Smooth muscle cell (in vitro differentiated cells): ENCODE measurements at regions not wholly inside any gene's neighbourhood (a gene's known extent, or its start where the extent isn't known, plus 50 kb on each side); places are given as distances from the start of the nearest gene placed in this dataset.

Source experiments
- DNase-seq: peaks from one replicate; lab custom pipeline; 2025; ENCODE audit not compliant: unreplicated experiment; lab: John Stamatoyannopoulos, UW
- H2AFZ ChIP-seq: fragments of 200-600 bp; sonication (generic); 2 replicates; pipeline ENCODE4 v1.6.0; 2016; ENCODE audit warnings: antibody characterized with exemption, low read depth, mild to moderate bottlenecking
- H3F3A ChIP-seq: fragments of 200-600 bp; sonication (generic); 2 replicates; pipeline ENCODE4 v1.6.0; 2017; ENCODE audit warnings: antibody characterized with exemption, low read depth
- H3K27ac ChIP-seq: fragments of 200-600 bp; sonication (generic); 2 replicates; pipeline ENCODE4 v1.5.1; 2016; ENCODE audit warnings: low read depth, mild to moderate bottlenecking
- H3K27me3 ChIP-seq: fragments of 200-600 bp; sonication (generic); 2 replicates; pipeline ENCODE4 v1.6.1; 2016; ENCODE audit warnings: low read depth, mild to moderate bottlenecking
- H3K36me3 ChIP-seq: fragments of 200-600 bp; sonication (generic); 2 replicates; pipeline ENCODE4 v1.5.1; 2016; ENCODE audit warnings: low read depth
- H3K4me1 ChIP-seq: fragments of 200-600 bp; sonication (generic); 2 replicates; pipeline ENCODE4 v1.5.1; 2016; ENCODE audit warnings: low read depth
- H3K4me2 ChIP-seq: fragments of 200-600 bp; sonication (generic); 2 replicates; pipeline ENCODE4 v1.6.0; 2016; ENCODE audit warnings: mild to moderate bottlenecking
- H3K4me3 ChIP-seq: fragments of 200-600 bp; sonication (generic); 2 replicates; pipeline ENCODE4 v1.5.1; 2016; ENCODE audit warnings: mild to moderate bottlenecking
- H3K79me2 ChIP-seq: fragments of 200-600 bp; sonication (generic); 2 replicates; pipeline ENCODE4 v1.6.0; 2016; ENCODE audit warnings: low read depth, mild to moderate bottlenecking
- H3K9ac ChIP-seq: fragments of 200-600 bp; sonication (generic); 2 replicates; pipeline ENCODE4 v1.6.0; 2016; ENCODE audit warnings: low read depth
- H3K9me3 ChIP-seq: fragments of 200-600 bp; sonication (generic); replicated peaks from 2 replicates; pipeline ENCODE4 v1.5.1; 2016; ENCODE audit warnings: low read depth
- H4K20me1 ChIP-seq: fragments of 200-600 bp; sonication (generic); 2 replicates; pipeline ENCODE4 v1.6.0; 2016; ENCODE audit warnings: low read depth
- CTCF ChIP-seq: fragments of 200-600 bp; sonication (generic); IDR thresholded peaks from 2 replicates; pipeline ENCODE4 v1.5.1; 2017; ENCODE audit warnings: borderline replicate concordance, mild to moderate bottlenecking, antibody characterized with exemption; ENCODE audit not compliant: insufficient read depth, poor library complexity, severe bottlenecking
- WGBS: methylation state at CpG from one replicate; pipeline ENCODE4 v1.1.7; 2016; ENCODE audit warnings: low lambda C conversion rate; 5-methylcytosine and 5-hydroxymethylcytosine counted together

- Histone ChIP-seq H3K79me2 (no peaks in the 10 kb centered on the region), H3K27me3 (no peaks in the 10 kb centered on the region), H3K9me3 (no peaks in the 10 kb centered on the region), H3K36me3 (no peaks in the 10 kb centered on the region), H3K4me1 (no peaks in the 10 kb centered on the region), H3K27ac (no peak overlapping the region), H3K9ac (no peak overlapping the region), H3F3A (no peaks in the 10 kb centered on the region), H4K20me1 (no peaks in the 10 kb centered on the region), H2AFZ (no peak overlapping the region), H3K4me2 (no peak overlapping the region), H3K4me3 (no peak overlapping the region)
- no peak for DNase-seq
- 88% methylated on average over 4 of the region's 4 CpGs for WGBS
- TF ChIP-seq CTCF, result no peak
Observed at GRCh38 chr1:164226977-164227376, 332.0 kb upstream of the PBX1 start.

DNA sequence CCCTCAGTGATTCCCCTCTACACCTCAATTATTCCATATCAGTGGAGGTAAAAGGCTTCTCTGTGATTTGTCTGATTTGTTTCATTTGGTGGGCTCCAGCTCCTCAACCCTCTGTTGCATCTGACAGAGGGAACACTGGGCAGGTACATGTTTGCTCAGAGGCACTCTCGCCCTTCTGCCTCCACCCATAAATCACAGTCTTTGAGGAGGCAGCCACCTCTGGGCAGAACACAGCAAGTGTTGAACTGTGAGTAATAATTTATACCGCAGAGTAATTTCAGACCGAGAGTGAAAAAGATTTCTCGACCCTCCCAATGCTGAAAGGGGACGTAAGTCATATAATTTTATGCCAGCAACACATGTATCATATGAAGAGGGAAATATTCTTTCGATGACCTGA lies 330.1 kb upstream of the PBX1 start:
- no peak overlapping the region for H3K4me2 ChIP-seq
- H3F3A ChIP-seq, result no peaks in the 10 kb centered on the region
- WGBS, result 86% methylated on average over 6 of the region's 6 CpGs
- no peak for TF ChIP-seq CTCF
- H2AFZ ChIP-seq, result no peak overlapping the region
- H3K9me3 ChIP-seq, result no peaks in the 10 kb centered on the region
- no peaks in the 10 kb centered on the region for H3K4me1 ChIP-seq
- H3K9ac ChIP-seq, result no peak overlapping the region
- H4K20me1 ChIP-seq, result no peaks in the 10 kb centered on the region
- no peak overlapping the region for H3K4me3 ChIP-seq
- H3K79me2 ChIP-seq, result no peaks in the 10 kb centered on the region
- DNase-seq, result no peak
- no peaks in the 10 kb centered on the region for H3K27me3 ChIP-seq
- no peak overlapping the region for H3K27ac ChIP-seq
- no peaks in the 10 kb centered on the region for H3K36me3 ChIP-seq

- H3K36me3 ChIP-seq, result no peaks in the 10 kb centered on the region
- no peaks in the 10 kb centered on the region for H4K20me1 ChIP-seq
- H2AFZ ChIP-seq, result no peak overlapping the region
- TF ChIP-seq CTCF, result no peak
- 66% methylated on average over 3 of the region's 3 CpGs for WGBS
- H3K9ac ChIP-seq, result no peak overlapping the region
- no peak overlapping the region for H3K27ac ChIP-seq
- no peaks in the 10 kb centered on the region for H3K9me3 ChIP-seq
- H3K27me3 ChIP-seq, result no peaks in the 10 kb centered on the region
- no peak for DNase-seq
- no peak overlapping the region for H3K4me2 ChIP-seq
- H3K4me1 ChIP-seq, result no peaks in the 10 kb centered on the region
- no peak overlapping the region for H3K4me3 ChIP-seq
- no peaks in the 10 kb centered on the region for H3K79me2 ChIP-seq
- no peaks in the 10 kb centered on the region for H3F3A ChIP-seq
Observed at GRCh38 chr1:164233149-164233548, 325.8 kb upstream of the PBX1 start.

GRCh38 chr1:164240081-164240480 lies 318.9 kb upstream of the PBX1 start:
- Histone ChIP-seq H3K79me2 (no peaks in the 10 kb centered on the region), H3K4me3 (no peak overlapping the region), H3F3A (no peaks in the 10 kb centered on the region), H4K20me1 (no peaks in the 10 kb centered on the region), H3K9me3 (no peaks in the 10 kb centered on the region), H3K27ac (no peak overlapping the region), H2AFZ (no peak overlapping the region), H3K4me1 (no peaks in the 10 kb centered on the region), H3K36me3 (no peaks in the 10 kb centered on the region), H3K4me2 (no peak overlapping the region), H3K27me3 (no peaks in the 10 kb centered on the region), H3K9ac (no peak overlapping the region)
- DNase-seq, result no peak
- no peak for TF ChIP-seq CTCF
- 52% methylated on average over 4 of the region's 4 CpGs for WGBS
